Lung microvascular endothelial cell (primary cell): ENCODE measurements at regions not wholly inside any gene's neighbourhood (a gene's known extent, or its start where the extent isn't known, plus 50 kb on each side); places are given as distances from the start of the nearest gene placed in this dataset.
A peak's percentile ranks its signal among the peaks of the same experiment; 100 is the strongest.

ENCODE experiments used
- DNase-seq, 2 donors: peaks; one replicate each; pipeline versions ENCODE4 v3.0.0 to v3.0.0-alpha.2; 2010; ENCODE audit warnings: low read depth in 2 of 2

GRCh38 chr4:165718660-165719059 is 154.4 kb upstream of the TLL1 start:
- no peak for DNase-seq

GRCh38 chr4:165720411-165721082 is 152.5 kb upstream of the TLL1 start:
- DNase-seq, result no peak

GRCh38 chr4:165721815-165722214 is 151.2 kb upstream of the TLL1 start:
- no peak for DNase-seq

- DNase-seq, result peak in 1 of 2 donors; percentile 47
Observed at GRCh38 chr4:165723051-165723795, 149.8 kb upstream of the TLL1 start.

GRCh38 chr4:165724786-165725185 is 148.3 kb upstream of the TLL1 start:
- DNase-seq, result no peak

- no peak for DNase-seq
Observed at GRCh38 chr4:165725352-165725751, 147.7 kb upstream of the TLL1 start.

- no peak for DNase-seq
Observed at GRCh38 chr4:165726831-165727230, 146.2 kb upstream of the TLL1 start.

- peak; percentile 13 to 52 for DNase-seq
Observed at GRCh38 chr4:165737309-165737972, 135.6 kb upstream of the TLL1 start.

- DNase-seq, result no peak
Observed at GRCh38 chr4:165738571-165738970, 134.5 kb upstream of the TLL1 start.

- DNase-seq, result peak; percentile 57 to 65
Observed at GRCh38 chr4:165740911-165741310, 132.1 kb upstream of the TLL1 start.

- no peak for DNase-seq
Observed at GRCh38 chr4:165743422-165743821, 129.6 kb upstream of the TLL1 start.

- DNase-seq, result no peak
Observed at GRCh38 chr4:165744370-165744769, 128.7 kb upstream of the TLL1 start.

GRCh38 chr4:165748321-165748720 is 124.7 kb upstream of the TLL1 start:
- no peak for DNase-seq

GRCh38 chr4:165751882-165752281 is 121.2 kb upstream of the TLL1 start:
- peak; percentile 2 to 93 for DNase-seq

GRCh38 chr4:165754664-165755063 is 118.4 kb upstream of the TLL1 start:
- no peak for DNase-seq

- no peak for DNase-seq
Observed at GRCh38 chr4:165756836-165757235, 116.2 kb upstream of the TLL1 start.

- no peak for DNase-seq
Observed at GRCh38 chr4:165757451-165757850, 115.6 kb upstream of the TLL1 start.

- DNase-seq, result no peak
Observed at GRCh38 chr4:165758086-165758485, 115.0 kb upstream of the TLL1 start.

GRCh38 chr4:165760182-165760581 is 112.9 kb upstream of the TLL1 start:
- no peak for DNase-seq

GRCh38 chr4:165761963-165762362 is 111.1 kb upstream of the TLL1 start:
- no peak for DNase-seq

- DNase-seq, result peak in 1 of 2 donors; percentile 33
Observed at GRCh38 chr4:165763640-165764039, 109.4 kb upstream of the TLL1 start.

- DNase-seq, result no peak
Observed at GRCh38 chr4:165765053-165765452, 108.0 kb upstream of the TLL1 start.

GRCh38 chr4:165766018-165766417 is 107.0 kb upstream of the TLL1 start:
- peak; percentile 86 to 87 for DNase-seq
